AG04450 (cell line): ENCODE measurements at regions not wholly inside any gene's neighbourhood (a gene's known extent, or its start where the extent isn't known, plus 50 kb on each side); places are given as distances from the start of the nearest gene placed in this dataset.

Experiments
- CTCF ChIA-PET: fragments of 300-600, 350-600 bp; formaldehyde crosslinking; extraction: SDS; loops from one replicate; lab custom pipeline; 2022; ENCODE audit warnings: antibody characterized with exemption, inconsistent platforms; lab: Charles Lee
- POLR2A ChIA-PET: fragments of 350-600 bp; formaldehyde crosslinking; extraction: SDS; loops from one replicate; lab custom pipeline; 2021; ENCODE audit warnings: antibody characterized with exemption, inconsistent platforms; lab: Yijun Ruan, JAX
- DNase-seq: peaks from one replicate; pipeline ENCODE4 v3.0.0-alpha.2; 2011; ENCODE audit warnings: low read depth, low spot score
- H3K27ac ChIP-seq: one replicate; pipeline ENCODE4 v1.5.1; 2012; ENCODE audit warnings: low read depth, low read length, control low read depth
- H3K27me3 ChIP-seq: one replicate; pipeline ENCODE4 v1.6.0; 2012; ENCODE audit warnings: low read length; ENCODE audit not compliant: control insufficient read depth, insufficient read depth
- H3K4me3 ChIP-seq: 2 replicates; pipeline ENCODE4 v1.5.1; 2011; ENCODE audit warnings: mild to moderate bottlenecking, low read depth, low read length, control low read depth
- H3K9me3 ChIP-seq: 2 replicates; pipeline ENCODE4 v1.5.1; 2012; ENCODE audit warnings: low read length; ENCODE audit not compliant: control insufficient read depth, insufficient read depth
- CTCF ChIP-seq: IDR thresholded peaks from 2 replicates; pipeline ENCODE4 v1.5.1; 2011; ENCODE audit warnings: low read depth, low read length, control low read depth, inconsistent platforms

DNA sequence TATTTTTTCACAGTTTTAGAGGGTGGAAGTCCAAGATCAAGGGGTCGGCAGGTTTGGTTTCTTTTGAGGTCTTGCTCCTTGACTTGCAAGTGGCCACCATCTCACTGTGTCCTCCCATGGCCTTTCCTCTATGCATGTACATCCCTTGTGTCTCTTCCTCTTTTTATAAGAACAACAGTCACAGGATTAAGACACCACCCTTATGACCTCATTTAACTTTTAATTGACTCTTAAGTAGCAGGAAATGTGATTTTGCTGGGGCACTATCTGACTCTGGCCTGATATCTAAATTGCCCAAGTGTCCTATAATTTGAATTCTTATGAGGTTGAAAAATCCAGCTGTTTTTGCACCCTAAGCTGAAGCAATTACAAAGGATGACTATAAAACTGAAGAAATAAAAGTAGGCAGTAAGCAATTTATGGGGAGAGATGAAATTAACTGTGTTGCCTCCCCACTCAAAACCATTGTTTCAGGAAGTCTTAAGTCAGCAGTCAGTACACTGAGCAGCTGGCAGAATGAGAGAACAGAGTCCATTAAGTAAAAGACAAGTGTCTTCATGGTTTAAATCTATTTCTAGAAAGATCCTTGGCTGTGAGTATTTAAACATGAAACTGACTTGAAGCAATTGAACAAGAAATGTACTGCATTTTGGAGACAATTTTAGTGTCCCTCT is 601.3 kb downstream of the SPRY1 start:
- Histone ChIP-seq H3K27me3 (no peaks in the 10 kb centered on the region), H3K9me3 (no peaks in the 10 kb centered on the region), H3K27ac (no peak overlapping the region), H3K4me3 (no peak overlapping the region)
- TF ChIP-seq CTCF = no peak
- ChIA-PET CTCF (no interaction called here), POLR2A (no interaction called here)
- DNase-seq = no peak

DNA sequence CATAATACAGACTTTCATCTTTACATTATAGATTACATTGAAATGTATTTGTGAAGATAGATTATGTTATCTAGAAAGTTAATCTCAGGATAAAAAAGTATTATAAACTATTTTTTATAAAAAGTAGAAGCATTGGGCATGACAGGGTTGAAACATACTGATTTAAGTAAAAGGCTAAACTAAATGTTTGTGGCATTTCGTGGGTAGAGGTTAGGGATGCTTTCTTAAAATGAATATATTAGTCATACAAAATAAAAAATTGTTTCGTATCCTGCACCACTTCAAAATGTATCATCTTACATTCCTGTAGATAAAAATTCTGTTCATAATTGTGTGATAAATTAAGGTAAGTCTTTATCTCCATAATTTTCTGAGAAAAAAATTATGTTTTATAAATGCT is 603.6 kb downstream of the SPRY1 start:
- Histone ChIP-seq H3K27me3 (no peaks in the 10 kb centered on the region), H3K27ac (no peak overlapping the region), H3K9me3 (no peaks in the 10 kb centered on the region), H3K4me3 (no peak overlapping the region)
- CTCF ChIA-PET = no interaction called here
- no peak for DNase-seq
- POLR2A ChIA-PET = no interaction called here
- no peak for TF ChIP-seq CTCF

GRCh38 chr4:124015766-124016165 is 619.2 kb downstream of the SPRY1 start:
- Histone ChIP-seq H3K27ac (no peak overlapping the region), H3K4me3 (no peak overlapping the region), H3K9me3 (no peaks in the 10 kb centered on the region), H3K27me3 (no peaks in the 10 kb centered on the region)
- CTCF ChIA-PET = no interaction called here
- DNase-seq = no peak
- POLR2A ChIA-PET = no interaction called here
- TF ChIP-seq CTCF = no peak

DNA sequence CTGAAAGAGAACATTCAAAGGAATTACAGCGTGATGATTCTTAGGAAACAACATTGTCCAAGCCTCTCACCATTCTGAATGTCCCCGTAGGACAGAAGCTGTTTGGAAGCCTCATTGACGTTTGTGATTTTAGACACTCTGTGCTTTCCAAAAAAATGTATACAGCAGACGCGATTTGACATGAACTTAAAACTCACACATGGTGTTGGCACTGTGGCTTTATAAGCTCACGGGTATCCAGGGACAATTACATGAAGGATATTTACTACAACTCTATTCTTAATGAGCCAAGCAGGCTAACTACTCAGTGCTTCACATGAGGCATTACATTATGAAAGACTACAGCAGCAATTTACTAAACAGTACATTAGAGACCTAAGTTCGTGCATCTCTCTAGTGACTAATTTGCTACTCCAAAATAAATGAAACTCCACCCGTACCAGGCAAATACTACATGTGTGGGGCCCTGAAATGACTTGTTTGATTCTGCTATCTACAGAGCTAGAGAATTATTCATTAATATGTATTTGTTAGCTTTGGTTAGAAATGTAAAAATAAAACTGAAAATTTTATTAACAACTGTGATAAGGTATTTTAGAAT is 620.7 kb downstream of the SPRY1 start:
- no peak overlapping the region for H3K27ac ChIP-seq
- CTCF ChIA-PET = interaction anchor here (1.2 kb wide), 1 partner anchor 36 kb away, joined by 6 read pairs; no protein-coding TSS in a partner anchor

More for the DNA sequence above, 620.7 kb downstream of the SPRY1 start:
- H3K4me3 ChIP-seq = no peak overlapping the region
- H3K9me3 ChIP-seq = no peaks in the 10 kb centered on the region
- no peak for TF ChIP-seq CTCF
- no peaks in the 10 kb centered on the region for H3K27me3 ChIP-seq
- DNase-seq = no peak
- POLR2A ChIA-PET = no interaction called here
